Neural cell (in vitro differentiated cells): ENCODE measurements at regions not wholly inside any gene's neighbourhood (a gene's known extent, or its start where the extent isn't known, plus 50 kb on each side); places are given as distances from the start of the nearest gene placed in this dataset.

Source experiments
- H2AFZ ChIP-seq: fragments of 200-600, 300-800 bp; sonication (generic), shearing (Covaris generic); 2 replicates; pipeline ENCODE4 v1.6.0; 2014; ENCODE audit warnings: low read depth, mild to moderate bottlenecking, antibody characterized with exemption, low read length, moderate library complexity
- H3F3A ChIP-seq: fragments of 200-600 bp; shearing (Covaris generic); 2 replicates; pipeline ENCODE4 v1.6.1; 2016; ENCODE audit warnings: mild to moderate bottlenecking, moderate library complexity, mixed read lengths, antibody characterized with exemption, low read length; ENCODE audit not compliant: insufficient read depth, poor library complexity, severe bottlenecking
- H3K27ac ChIP-seq: fragments of 200-600, 300-800 bp; sonication (generic), shearing (Covaris generic); 2 replicates; pipeline ENCODE4 v1.5.1; 2014; ENCODE audit warnings: mild to moderate bottlenecking, low read length, moderate library complexity
- H3K27me3 ChIP-seq: fragments of 300-800, 200-600 bp; sonication (generic), shearing (Covaris generic); 2 replicates; pipeline ENCODE4 v1.6.0; 2014; ENCODE audit warnings: mild to moderate bottlenecking, low read depth, low read length, moderate library complexity; ENCODE audit not compliant: insufficient read depth
- H3K36me3 ChIP-seq: fragments of 300-800, 200-600 bp; sonication (generic), shearing (Covaris generic); 2 replicates; pipeline ENCODE4 v1.5.1; 2014; ENCODE audit warnings: mild to moderate bottlenecking, antibody characterized with exemption, low read length, moderate library complexity; ENCODE audit not compliant: insufficient read depth
- H3K4me2 ChIP-seq: fragments of 300-800, 200-600 bp; sonication (generic), shearing (Covaris generic); 2 replicates; pipeline ENCODE4 v1.6.0; 2014; ENCODE audit warnings: mild to moderate bottlenecking, low read length
- H3K4me3 ChIP-seq: fragments of 300-800, 200-600 bp; sonication (generic), shearing (Covaris generic); 2 replicates; pipeline ENCODE4 v1.5.1; 2014; ENCODE audit warnings: mild to moderate bottlenecking, low read length, moderate library complexity
- H3K79me2 ChIP-seq: fragments of 200-600 bp; shearing (Covaris generic); replicated peaks from 2 replicates; pipeline ENCODE4 v1.6.0; 2014; ENCODE audit warnings: mild to moderate bottlenecking, low read length, moderate library complexity; ENCODE audit not compliant: insufficient read depth
- H3K9ac ChIP-seq: fragments of 300-800, 200-600 bp; sonication (generic), shearing (Covaris generic); 2 replicates; pipeline ENCODE4 v1.6.1; 2016; ENCODE audit warnings: mild to moderate bottlenecking, low read length, mixed read lengths
- H3K9me2 ChIP-seq: fragments of 200-600 bp; shearing (Covaris generic); 2 replicates; pipeline ENCODE4 v1.6.1; 2016; ENCODE audit warnings: mild to moderate bottlenecking, low read length, mixed read lengths; ENCODE audit not compliant: insufficient read depth
- H3K9me3 ChIP-seq: fragments of 200-600, 300-800 bp; sonication (generic), shearing (Covaris generic); 2 replicates; pipeline ENCODE4 v1.6.1; 2016; ENCODE audit warnings: mild to moderate bottlenecking, mixed run types, low read length, moderate library complexity, mixed read lengths
- H4K20me1 ChIP-seq: fragments of 200-600 bp; shearing (Covaris generic); 2 replicates; pipeline ENCODE4 v1.6.1; 2016; ENCODE audit warnings: mild to moderate bottlenecking, mixed run types; ENCODE audit not compliant: insufficient read depth
- EP300 ChIP-seq: fragments of 450-650 bp; conservative IDR thresholded peaks from 2 replicates; pipeline ENCODE4 v1.6.1; 2014; ENCODE audit warnings: antibody characterized with exemption, mild to moderate bottlenecking, moderate library complexity; ENCODE audit not compliant: poor library complexity, severe bottlenecking
- EZH2 ChIP-seq: fragments of 200-600, 300-800 bp; shearing (Covaris generic), sonication (generic); IDR thresholded peaks from 2 replicates; pipeline ENCODE4 v1.6.1; 2014; ENCODE audit warnings: antibody characterized with exemption, low read length, borderline replicate concordance, mild to moderate bottlenecking; ENCODE audit not compliant: insufficient read depth, poor library complexity, severe bottlenecking
- MXI1 ChIP-seq: fragments of 450-650 bp; conservative IDR thresholded peaks from 2 replicates; pipeline ENCODE4 v1.6.1; 2014; ENCODE audit warnings: antibody characterized with exemption, mild to moderate bottlenecking; ENCODE audit not compliant: poor library complexity, severe bottlenecking
- POLR2AphosphoS5 ChIP-seq: IDR thresholded peaks from 2 replicates; pipeline ENCODE4 v1.6.1; 2012
- RAD21 ChIP-seq: fragments of 450-650 bp; conservative IDR thresholded peaks from 2 replicates; pipeline ENCODE4 v1.6.1; 2014; ENCODE audit warnings: antibody characterized with exemption, mild to moderate bottlenecking, moderate library complexity
- SMC3 ChIP-seq: fragments of 450-650 bp; conservative IDR thresholded peaks from 2 replicates; pipeline ENCODE4 v1.6.1; 2014; ENCODE audit warnings: antibody characterized with exemption, mild to moderate bottlenecking, moderate library complexity; ENCODE audit not compliant: poor library complexity
- TAF1 ChIP-seq: IDR thresholded peaks from 2 replicates; pipeline ENCODE4 v1.6.1; 2012; ENCODE audit warnings: low read depth
- TF ChIP-seq, protein P1 (sequence below): IDR thresholded peaks from 2 replicates; pipeline ENCODE4 v1.6.1; 2012; ENCODE audit warnings: borderline replicate concordance
- TF ChIP-seq, protein P2 (sequence below): fragments of 450-650 bp; IDR thresholded peaks from 2 replicates; pipeline ENCODE4 v1.5.1; 2014; ENCODE audit warnings: antibody characterized with exemption, mild to moderate bottlenecking, moderate library complexity; ENCODE audit not compliant: poor library complexity, severe bottlenecking

DNA sequence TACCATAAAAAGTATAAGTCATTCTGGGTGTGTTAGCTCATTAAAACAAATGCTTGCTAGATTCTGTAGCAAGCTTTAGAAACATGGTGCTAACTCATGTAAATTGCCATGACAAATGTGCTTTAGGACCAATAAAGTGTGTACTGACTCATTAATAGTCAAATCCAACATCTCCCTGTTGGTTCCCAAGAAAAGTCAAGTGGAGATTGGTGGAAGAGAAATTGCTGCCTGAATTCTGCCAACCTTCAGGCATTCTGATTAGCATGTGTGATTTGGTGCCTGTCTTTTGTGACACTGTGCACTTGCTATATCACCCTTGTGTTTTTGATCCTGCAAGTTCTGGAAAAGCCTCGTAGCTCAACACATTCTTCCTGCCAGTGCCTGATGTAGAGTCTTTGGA lies 503.8 kb upstream of the BOD1L1 start:
- H3K9me3 ChIP-seq, result no peaks in the 10 kb centered on the region
- no peaks in the 10 kb centered on the region for H3K9me2 ChIP-seq
- no peak overlapping the region for H3K4me2 ChIP-seq
- H3K79me2 ChIP-seq, result no peaks in the 10 kb centered on the region
- H3K27me3 ChIP-seq, result no peaks in the 10 kb centered on the region
- H3K9ac ChIP-seq, result no peak overlapping the region
- no peak overlapping the region for H3K27ac ChIP-seq
- H2AFZ ChIP-seq, result no peak overlapping the region
- no peaks in the 10 kb centered on the region for H4K20me1 ChIP-seq
- no peaks in the 10 kb centered on the region for H3K36me3 ChIP-seq
- no peaks in the 10 kb centered on the region for H3F3A ChIP-seq
- TF ChIP-seq POLR2AphosphoS5 (no peak), RAD21 (no peak), TAF1 (no peak), SMC3 (no peak), MXI1 (no peak), EZH2 (no peak), EP300 (no peak)
- TF ChIP-seq, protein P1, sequence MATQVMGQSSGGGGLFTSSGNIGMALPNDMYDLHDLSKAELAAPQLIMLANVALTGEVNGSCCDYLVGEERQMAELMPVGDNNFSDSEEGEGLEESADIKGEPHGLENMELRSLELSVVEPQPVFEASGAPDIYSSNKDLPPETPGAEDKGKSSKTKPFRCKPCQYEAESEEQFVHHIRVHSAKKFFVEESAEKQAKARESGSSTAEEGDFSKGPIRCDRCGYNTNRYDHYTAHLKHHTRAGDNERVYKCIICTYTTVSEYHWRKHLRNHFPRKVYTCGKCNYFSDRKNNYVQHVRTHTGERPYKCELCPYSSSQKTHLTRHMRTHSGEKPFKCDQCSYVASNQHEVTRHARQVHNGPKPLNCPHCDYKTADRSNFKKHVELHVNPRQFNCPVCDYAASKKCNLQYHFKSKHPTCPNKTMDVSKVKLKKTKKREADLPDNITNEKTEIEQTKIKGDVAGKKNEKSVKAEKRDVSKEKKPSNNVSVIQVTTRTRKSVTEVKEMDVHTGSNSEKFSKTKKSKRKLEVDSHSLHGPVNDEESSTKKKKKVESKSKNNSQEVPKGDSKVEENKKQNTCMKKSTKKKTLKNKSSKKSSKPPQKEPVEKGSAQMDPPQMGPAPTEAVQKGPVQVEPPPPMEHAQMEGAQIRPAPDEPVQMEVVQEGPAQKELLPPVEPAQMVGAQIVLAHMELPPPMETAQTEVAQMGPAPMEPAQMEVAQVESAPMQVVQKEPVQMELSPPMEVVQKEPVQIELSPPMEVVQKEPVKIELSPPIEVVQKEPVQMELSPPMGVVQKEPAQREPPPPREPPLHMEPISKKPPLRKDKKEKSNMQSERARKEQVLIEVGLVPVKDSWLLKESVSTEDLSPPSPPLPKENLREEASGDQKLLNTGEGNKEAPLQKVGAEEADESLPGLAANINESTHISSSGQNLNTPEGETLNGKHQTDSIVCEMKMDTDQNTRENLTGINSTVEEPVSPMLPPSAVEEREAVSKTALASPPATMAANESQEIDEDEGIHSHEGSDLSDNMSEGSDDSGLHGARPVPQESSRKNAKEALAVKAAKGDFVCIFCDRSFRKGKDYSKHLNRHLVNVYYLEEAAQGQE, result no peak
- TF ChIP-seq, protein P2, sequence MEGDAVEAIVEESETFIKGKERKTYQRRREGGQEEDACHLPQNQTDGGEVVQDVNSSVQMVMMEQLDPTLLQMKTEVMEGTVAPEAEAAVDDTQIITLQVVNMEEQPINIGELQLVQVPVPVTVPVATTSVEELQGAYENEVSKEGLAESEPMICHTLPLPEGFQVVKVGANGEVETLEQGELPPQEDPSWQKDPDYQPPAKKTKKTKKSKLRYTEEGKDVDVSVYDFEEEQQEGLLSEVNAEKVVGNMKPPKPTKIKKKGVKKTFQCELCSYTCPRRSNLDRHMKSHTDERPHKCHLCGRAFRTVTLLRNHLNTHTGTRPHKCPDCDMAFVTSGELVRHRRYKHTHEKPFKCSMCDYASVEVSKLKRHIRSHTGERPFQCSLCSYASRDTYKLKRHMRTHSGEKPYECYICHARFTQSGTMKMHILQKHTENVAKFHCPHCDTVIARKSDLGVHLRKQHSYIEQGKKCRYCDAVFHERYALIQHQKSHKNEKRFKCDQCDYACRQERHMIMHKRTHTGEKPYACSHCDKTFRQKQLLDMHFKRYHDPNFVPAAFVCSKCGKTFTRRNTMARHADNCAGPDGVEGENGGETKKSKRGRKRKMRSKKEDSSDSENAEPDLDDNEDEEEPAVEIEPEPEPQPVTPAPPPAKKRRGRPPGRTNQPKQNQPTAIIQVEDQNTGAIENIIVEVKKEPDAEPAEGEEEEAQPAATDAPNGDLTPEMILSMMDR, result no peak
- H3K4me3 ChIP-seq, result no peak overlapping the region

DNA sequence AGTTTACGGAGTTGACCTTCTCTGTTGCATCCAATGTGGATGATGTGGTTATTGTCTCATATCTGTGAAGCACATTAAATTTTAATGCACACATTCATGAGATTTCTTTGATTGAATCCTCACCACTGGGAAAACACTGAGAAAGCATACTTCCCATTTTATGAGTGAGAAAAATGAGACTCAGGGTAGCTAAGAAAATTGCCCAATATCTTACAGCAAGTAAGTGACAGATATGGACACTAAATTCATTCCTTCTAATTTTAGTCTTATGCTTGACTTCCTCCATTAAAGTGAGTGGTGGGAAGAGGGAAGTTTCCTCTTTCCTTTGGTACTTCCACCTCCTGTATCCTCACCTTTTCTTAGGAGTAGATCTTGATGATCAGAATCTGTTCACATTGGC lies 504.8 kb upstream of the BOD1L1 start:
- Histone ChIP-seq H2AFZ (no peak overlapping the region), H3K9ac (no peak overlapping the region), H3K4me2 (no peak overlapping the region), H3F3A (no peaks in the 10 kb centered on the region), H3K36me3 (no peaks in the 10 kb centered on the region), H3K9me3 (no peaks in the 10 kb centered on the region), H3K27ac (no peak overlapping the region), H4K20me1 (no peaks in the 10 kb centered on the region), H3K4me3 (no peak overlapping the region), H3K9me2 (no peaks in the 10 kb centered on the region), H3K27me3 (no peaks in the 10 kb centered on the region), H3K79me2 (no peaks in the 10 kb centered on the region)
- TF ChIP-seq TAF1 (no peak), MXI1 (no peak), EZH2 (no peak), RAD21 (no peak), EP300 (no peak), POLR2AphosphoS5 (no peak), SMC3 (no peak)
- TF ChIP-seq, protein P2, result no peak
- TF ChIP-seq, protein P1, result no peak
